Endodermal cell (in vitro differentiated cells): ENCODE measurements at regions not wholly inside any gene's neighbourhood (a gene's known extent, or its start where the extent isn't known, plus 50 kb on each side); places are given as distances from the start of the nearest gene placed in this dataset.
A peak's percentile ranks its signal among the peaks of the same experiment; 100 is the strongest.

Experiments
- DNase-seq: peaks from one replicate; pipeline ENCODE4 v3.0.0-alpha.2; 2017
- H3K27ac ChIP-seq: 2 replicates; pipeline ENCODE4 v1.5.1; 2013; ENCODE audit warnings: mild to moderate bottlenecking, low read depth, low read length, moderate library complexity
- H3K27me3 ChIP-seq: 2 replicates; pipeline ENCODE4 v1.6.1; 2013; ENCODE audit warnings: mild to moderate bottlenecking, low read length, moderate library complexity; ENCODE audit not compliant: insufficient read depth, control insufficient read depth, poor library complexity, severe bottlenecking
- H3K36me3 ChIP-seq: 2 replicates; pipeline ENCODE4 v1.7.0; 2013; ENCODE audit warnings: mild to moderate bottlenecking, low read length, moderate library complexity; ENCODE audit not compliant: control insufficient read depth, insufficient read depth
- H3K4me1 ChIP-seq: one replicate; pipeline ENCODE4 v1.7.0; 2013; ENCODE audit warnings: low read length; ENCODE audit not compliant: control insufficient read depth, insufficient read depth
- H3K4me3 ChIP-seq: 2 replicates; pipeline ENCODE4 v1.5.1; 2013; ENCODE audit warnings: mild to moderate bottlenecking, low read length, moderate library complexity
- H3K9ac ChIP-seq: 2 replicates; pipeline ENCODE4 v1.6.1; 2013; ENCODE audit warnings: mild to moderate bottlenecking, low read length, moderate library complexity; ENCODE audit not compliant: poor library complexity, severe bottlenecking; ENCODE audit errors: extremely low read depth
- H3K9me3 ChIP-seq: 2 replicates; pipeline ENCODE4 v1.6.1; 2013; ENCODE audit warnings: mild to moderate bottlenecking, low read length, moderate library complexity; ENCODE audit not compliant: control insufficient read depth
- H3K27ac Mint-ChIP-seq: 2 replicates; pipeline ENCODE4 v1.8.0; 2020; ENCODE audit warnings: mixed read lengths
- H3K27me3 Mint-ChIP-seq: 2 replicates; pipeline ENCODE4 v1.8.0; 2021; ENCODE audit warnings: mild to moderate bottlenecking, mixed read lengths; ENCODE audit not compliant: insufficient read depth
- H3K36me3 Mint-ChIP-seq: 2 replicates; pipeline ENCODE4 v1.8.0; 2020; ENCODE audit warnings: low read depth, mixed read lengths
- H3K4me1 Mint-ChIP-seq: 2 replicates; pipeline ENCODE4 v1.8.0; 2020; ENCODE audit warnings: mixed read lengths
- H3K4me3 Mint-ChIP-seq: 2 replicates; pipeline ENCODE4 v1.8.0; 2020; ENCODE audit warnings: mild to moderate bottlenecking, moderate library complexity, mixed read lengths
- H3K9me3 Mint-ChIP-seq: 2 replicates; pipeline ENCODE4 v1.8.0; 2020; ENCODE audit warnings: mild to moderate bottlenecking, mixed read lengths
- WGBS, 2 experiments: methylation state at CpG; one replicate each; pipeline versions ENCODE4 v1.1.5 to v1.1.7; 2013; ENCODE audit warnings: missing lambda C conversion rate in 2 of 2, mixed read lengths in 1 of 2; ENCODE audit not compliant: insufficient coverage in 1 of 2, insufficient read length in 1 of 2; 5-methylcytosine and 5-hydroxymethylcytosine counted together
- TF ChIP-seq, protein P1 (sequence below): fragments of 200-600 bp; sonication (generic); conservative IDR thresholded peaks from 2 replicates; pipeline ENCODE4 v1.5.0; 2021; ENCODE audit warnings: antibody characterized with exemption, mild to moderate bottlenecking

DNA sequence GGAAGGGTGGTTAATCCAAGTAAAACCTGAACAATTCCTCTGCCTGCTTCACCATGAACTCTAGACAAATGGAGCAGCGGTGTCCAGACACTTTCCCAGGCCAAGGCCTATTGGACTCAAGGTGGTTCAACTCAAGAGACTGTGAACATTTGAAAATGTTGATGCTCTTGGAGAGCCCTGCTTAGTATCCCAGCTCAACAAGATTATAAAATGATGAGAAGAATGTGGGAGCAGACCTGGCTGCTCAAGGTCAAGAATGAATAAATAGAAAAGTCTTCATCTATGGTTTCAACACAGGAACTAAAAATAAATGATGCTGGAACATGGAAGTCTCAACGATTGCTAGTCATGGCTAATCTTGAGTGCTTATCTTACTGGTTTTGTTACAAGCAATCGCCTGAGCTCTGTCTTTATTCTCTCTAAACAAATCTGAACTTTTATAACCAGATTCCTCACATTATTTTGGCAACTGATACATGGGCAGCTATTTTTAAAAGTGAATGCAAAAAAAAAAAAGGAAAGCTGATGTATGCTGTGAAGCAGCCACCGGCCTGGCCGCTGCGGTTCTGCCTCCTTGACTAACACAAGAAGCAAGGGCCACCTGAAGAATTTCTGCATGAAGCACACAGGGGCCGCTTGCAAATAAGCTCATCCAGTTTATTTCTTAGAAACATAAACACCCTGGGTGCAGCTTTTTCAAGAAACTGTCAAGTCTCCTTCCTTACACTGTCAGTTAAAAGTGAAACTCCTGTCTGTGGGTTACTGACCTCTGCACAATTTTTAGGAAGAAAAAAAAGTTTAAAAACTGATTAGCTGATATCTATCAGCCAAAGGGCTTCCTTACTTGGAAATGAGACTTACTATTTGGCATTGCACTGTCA, 120.1 kb upstream of the ARHGEF3 start:
- no peaks in the 10 kb centered on the region for H3K27me3 Mint-ChIP-seq
- no peak overlapping the region for H3K27ac Mint-ChIP-seq
- H3K4me3 Mint-ChIP-seq: no peak overlapping the region
- Histone ChIP-seq H3K9ac (no peak overlapping the region), H3K27me3 (no peaks in the 10 kb centered on the region), H3K4me3 (no peak overlapping the region), H3K9me3 (no peaks in the 10 kb centered on the region), H3K27ac (no peak overlapping the region), H3K36me3 (no peaks in the 10 kb centered on the region), H3K4me1 (peaks cover 4% of the 10 kb centered on the region)
- 94 to 96% methylated on average over 3 to 7 of the region's 7 CpGs for WGBS, 2 experiments
- H3K36me3 Mint-ChIP-seq: no peaks in the 10 kb centered on the region
- H3K9me3 Mint-ChIP-seq: no peaks in the 10 kb centered on the region
- DNase-seq: no peak
- TF ChIP-seq, protein P1, sequence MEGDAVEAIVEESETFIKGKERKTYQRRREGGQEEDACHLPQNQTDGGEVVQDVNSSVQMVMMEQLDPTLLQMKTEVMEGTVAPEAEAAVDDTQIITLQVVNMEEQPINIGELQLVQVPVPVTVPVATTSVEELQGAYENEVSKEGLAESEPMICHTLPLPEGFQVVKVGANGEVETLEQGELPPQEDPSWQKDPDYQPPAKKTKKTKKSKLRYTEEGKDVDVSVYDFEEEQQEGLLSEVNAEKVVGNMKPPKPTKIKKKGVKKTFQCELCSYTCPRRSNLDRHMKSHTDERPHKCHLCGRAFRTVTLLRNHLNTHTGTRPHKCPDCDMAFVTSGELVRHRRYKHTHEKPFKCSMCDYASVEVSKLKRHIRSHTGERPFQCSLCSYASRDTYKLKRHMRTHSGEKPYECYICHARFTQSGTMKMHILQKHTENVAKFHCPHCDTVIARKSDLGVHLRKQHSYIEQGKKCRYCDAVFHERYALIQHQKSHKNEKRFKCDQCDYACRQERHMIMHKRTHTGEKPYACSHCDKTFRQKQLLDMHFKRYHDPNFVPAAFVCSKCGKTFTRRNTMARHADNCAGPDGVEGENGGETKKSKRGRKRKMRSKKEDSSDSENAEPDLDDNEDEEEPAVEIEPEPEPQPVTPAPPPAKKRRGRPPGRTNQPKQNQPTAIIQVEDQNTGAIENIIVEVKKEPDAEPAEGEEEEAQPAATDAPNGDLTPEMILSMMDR: no peak
- peaks cover 26% of the 10 kb centered on the region for H3K4me1 Mint-ChIP-seq

DNA sequence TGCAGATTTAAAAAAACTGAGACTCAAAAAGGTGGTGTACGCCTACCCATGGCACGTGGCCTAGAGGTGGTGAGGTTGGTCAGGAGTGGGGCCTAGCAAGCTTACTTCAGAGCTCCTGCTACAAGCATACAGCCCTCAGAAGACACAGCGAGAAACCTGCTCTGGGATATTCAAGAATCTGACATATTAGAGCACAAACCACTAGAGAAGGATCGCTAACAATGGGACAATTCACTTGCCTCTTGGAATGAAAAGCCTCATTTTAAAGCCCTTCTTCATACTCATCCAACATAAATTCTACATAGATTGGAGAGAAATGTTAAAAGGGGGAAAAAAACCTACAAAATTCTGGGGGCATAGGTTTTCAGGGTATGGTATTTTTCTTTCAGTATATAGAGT, 118.0 kb upstream of the ARHGEF3 start:
- Mint-ChIP-seq H3K4me1 (peaks cover 36% of the 10 kb centered on the region), H3K4me3 (no peak overlapping the region), H3K36me3 (no peaks in the 10 kb centered on the region), H3K9me3 (no peaks in the 10 kb centered on the region), H3K27me3 (no peaks in the 10 kb centered on the region), H3K27ac (no peak overlapping the region)
- 86 to 94% methylated on average over 1 to 4 of the region's 4 CpGs for WGBS, 2 experiments
- Histone ChIP-seq H3K4me3 (no peak overlapping the region), H3K36me3 (no peaks in the 10 kb centered on the region), H3K4me1 (peaks cover 4% of the 10 kb centered on the region), H3K9ac (no peak overlapping the region), H3K27me3 (no peaks in the 10 kb centered on the region), H3K27ac (no peak overlapping the region), H3K9me3 (no peaks in the 10 kb centered on the region)
- TF ChIP-seq, protein P1: no peak
- no peak for DNase-seq

DNA sequence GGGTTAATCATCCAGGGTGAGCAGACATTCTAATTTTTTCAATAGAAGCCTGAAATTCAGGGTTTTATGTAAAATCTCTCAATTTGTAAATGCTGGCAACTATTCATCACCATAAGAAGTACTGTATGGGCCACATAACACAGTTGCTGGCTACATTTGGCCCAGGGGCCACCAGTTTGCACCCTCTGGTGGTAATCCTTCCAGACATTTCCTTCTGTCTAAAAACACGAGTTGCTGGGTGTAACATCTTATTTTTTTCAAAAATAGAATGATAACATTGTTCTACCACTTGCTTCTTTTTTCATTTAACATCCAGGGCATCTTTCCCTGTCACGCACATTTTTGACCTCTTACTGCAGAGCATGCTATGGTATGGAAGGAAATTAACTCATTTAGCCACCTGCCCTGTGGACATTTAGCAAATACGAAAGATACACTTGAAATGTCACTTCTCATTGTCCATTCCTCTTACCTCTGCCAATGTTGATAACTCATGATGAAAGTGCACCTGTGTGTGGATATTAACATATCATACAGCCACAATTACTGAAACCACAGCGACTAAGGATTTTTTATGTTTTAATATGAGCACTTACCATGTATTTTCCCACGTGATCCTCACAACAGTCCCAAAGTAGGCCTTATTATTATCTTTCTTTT, 117.5 kb upstream of the ARHGEF3 start:
- peaks cover 2% of the 10 kb centered on the region for H3K4me1 ChIP-seq
- Mint-ChIP-seq H3K4me3 (no peak overlapping the region), H3K27ac (no peak overlapping the region), H3K9me3 (no peaks in the 10 kb centered on the region), H3K36me3 (no peaks in the 10 kb centered on the region), H3K27me3 (no peaks in the 10 kb centered on the region), H3K4me1 (peaks cover 36% of the 10 kb centered on the region)
- H3K4me3 ChIP-seq: no peak overlapping the region
- WGBS, 2 experiments: 87 to 97% methylated on average over 4 to 5 of the region's 5 CpGs
- no peaks in the 10 kb centered on the region for H3K9me3 ChIP-seq
- DNase-seq: no peak
- no peaks in the 10 kb centered on the region for H3K36me3 ChIP-seq
- no peak overlapping the region for H3K27ac ChIP-seq
- TF ChIP-seq, protein P1: peak; percentile 46
- no peak overlapping the region for H3K9ac ChIP-seq
- H3K27me3 ChIP-seq: no peaks in the 10 kb centered on the region
